ENCODE measurements at regions not wholly inside any gene's neighbourhood (a gene's known extent, or its start where the extent isn't known, plus 50 kb on each side); places are given as distances from the start of the nearest gene placed in this dataset.
"Not testable (repeated sequence)": the region's sequence is repeated elsewhere in the genome, so short reads cannot be mapped to it uniquely, and the experiment has no call there.

- ATAC-seq (replicated peaks); H3K36me3 Mint-ChIP-seq (ENCODE audit: low read depth); H3K27ac Mint-ChIP-seq; H3K27me3 Mint-ChIP-seq; H3K9me3 Mint-ChIP-seq; H3K4me1 Mint-ChIP-seq; H3K4me3 Mint-ChIP-seq: not testable (repeated sequence)
Observed at GRCh38 chr15:20591936-20592335, 50.3 kb upstream of the GOLGA6L6 start.
